DMS53 treated with DMSO at 0.1 percent for 48 hours (cell line): ENCODE measurements at regions not wholly inside any gene's neighbourhood (a gene's known extent, or its start where the extent isn't known, plus 50 kb on each side); places are given as distances from the start of the nearest gene placed in this dataset.
"Not testable (repeated sequence)": the region's sequence is repeated elsewhere in the genome, so short reads cannot be mapped to it uniquely, and the experiment has no call there.

Experiments used
- DNase-seq: peaks from one replicate; lab custom pipeline; 2025; ENCODE audit not compliant: unreplicated experiment; lab: John Stamatoyannopoulos, UW

- no peak for DNase-seq
Observed at GRCh38 chr2:36168115-36168514, 187.5 kb upstream of the CRIM1 start.

DNA sequence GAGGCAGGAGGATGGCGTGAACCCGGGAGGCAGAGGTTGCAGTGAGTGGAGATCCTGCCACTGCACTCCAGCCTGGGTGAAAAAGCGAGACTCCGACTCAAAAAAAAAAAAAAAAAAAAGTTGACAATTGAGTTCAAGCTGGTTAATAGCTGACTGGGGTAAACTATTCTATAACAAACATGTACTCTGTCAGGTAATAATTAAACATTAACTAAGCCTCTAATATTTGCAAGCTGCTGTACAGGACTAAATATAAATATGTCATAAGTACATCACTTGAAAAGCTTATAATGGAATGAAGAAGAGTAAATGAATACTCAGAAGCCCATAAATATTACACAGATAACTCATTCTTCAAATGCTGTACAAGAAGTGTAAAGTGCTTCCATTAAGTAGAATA is 190.4 kb upstream of the CRIM1 start:
- DNase-seq = peak; percentile 34

DNA sequence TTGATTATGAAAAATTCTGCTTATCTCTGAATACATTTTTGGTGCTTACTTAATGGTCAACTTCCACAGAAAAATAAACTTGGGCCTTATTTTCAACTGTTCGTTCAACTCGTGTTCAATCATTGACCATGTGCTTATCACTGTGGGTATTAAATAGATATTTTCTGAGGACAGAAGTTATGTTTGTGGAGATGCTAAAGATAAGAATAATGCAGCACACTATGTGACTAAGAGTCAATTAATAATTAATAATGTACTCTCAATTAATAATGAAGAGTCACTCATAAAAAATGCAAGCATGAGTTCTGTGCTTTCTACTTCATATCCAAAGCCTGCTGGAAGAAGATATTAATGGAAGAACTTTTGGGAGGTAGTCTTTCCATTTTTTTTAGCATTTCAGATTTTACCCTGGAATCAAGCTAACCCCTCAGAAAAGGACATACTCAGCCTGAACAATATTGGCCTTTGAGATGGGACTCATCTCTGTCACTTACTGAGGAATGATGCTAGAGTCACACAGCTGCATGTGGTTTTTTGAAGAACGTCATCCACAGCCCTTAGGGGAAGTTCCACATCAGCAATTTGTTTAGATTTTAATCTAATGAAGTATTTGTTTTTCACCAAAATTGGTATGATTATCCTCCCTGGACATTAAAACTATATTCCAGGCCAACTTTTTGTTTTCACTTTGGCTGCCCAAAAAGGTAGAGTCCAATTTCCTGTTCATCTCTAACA is 191.9 kb upstream of the CRIM1 start:
- no peak for DNase-seq

- DNase-seq = not testable (repeated sequence)
Observed at GRCh38 chr2:36157093-36157492, 198.5 kb upstream of the CRIM1 start.

GRCh38 chr2:36147670-36148390 is 207.7 kb upstream of the CRIM1 start:
- DNase-seq = no peak

- DNase-seq = no peak
Observed at GRCh38 chr2:36146765-36147164, 208.8 kb upstream of the CRIM1 start.

GRCh38 chr2:36140391-36140790 is 215.2 kb upstream of the CRIM1 start:
- no peak for DNase-seq

DNA sequence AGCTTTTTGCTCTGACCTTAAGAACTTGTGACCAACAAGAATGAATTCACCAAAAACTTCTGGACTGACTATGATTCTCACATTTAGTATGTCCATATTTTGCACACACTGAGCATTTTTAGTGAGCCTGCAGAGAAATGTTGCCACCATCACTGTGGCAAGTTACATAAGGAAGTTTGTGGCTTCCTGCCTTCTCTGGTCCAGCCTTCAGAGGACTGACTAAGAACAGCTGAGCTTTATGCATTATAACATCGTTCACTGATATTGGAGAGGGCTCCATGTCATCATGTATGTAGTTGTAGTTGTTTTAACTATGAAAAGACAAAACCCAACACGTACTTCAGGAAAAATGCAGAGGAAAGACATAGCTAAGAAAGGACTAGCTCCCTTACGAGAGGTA is 218.0 kb upstream of the CRIM1 start:
- DNase-seq = no peak

GRCh38 chr2:36134281-36134680 is 221.3 kb upstream of the CRIM1 start:
- DNase-seq = no peak

- DNase-seq = no peak
Observed at GRCh38 chr2:36128359-36128758, 227.2 kb upstream of the CRIM1 start.

DNA sequence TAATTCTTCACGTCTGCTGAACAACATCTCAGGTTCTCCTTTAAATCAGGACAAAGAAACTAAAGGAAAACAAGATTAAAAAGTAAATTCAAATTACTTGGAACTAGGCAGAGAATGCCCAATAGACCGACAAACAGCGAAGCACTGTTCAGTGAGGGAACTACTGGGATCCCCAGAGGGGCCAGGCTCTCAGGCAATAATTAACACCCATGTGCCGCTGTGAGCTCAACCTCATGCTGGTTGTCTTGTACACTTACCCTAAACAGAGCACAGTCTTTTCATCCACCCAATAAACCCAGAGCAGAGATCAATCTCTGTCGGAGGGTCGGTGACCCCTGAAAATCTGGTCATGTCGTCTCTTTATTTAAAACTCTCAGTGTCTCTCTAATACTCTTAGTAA is 229.9 kb upstream of the CRIM1 start:
- no peak for DNase-seq

GRCh38 chr2:36123995-36124394 is 231.6 kb upstream of the CRIM1 start:
- no peak for DNase-seq

- DNase-seq = no peak
Observed at GRCh38 chr2:36097022-36097421, 258.6 kb upstream of the CRIM1 start.

DNA sequence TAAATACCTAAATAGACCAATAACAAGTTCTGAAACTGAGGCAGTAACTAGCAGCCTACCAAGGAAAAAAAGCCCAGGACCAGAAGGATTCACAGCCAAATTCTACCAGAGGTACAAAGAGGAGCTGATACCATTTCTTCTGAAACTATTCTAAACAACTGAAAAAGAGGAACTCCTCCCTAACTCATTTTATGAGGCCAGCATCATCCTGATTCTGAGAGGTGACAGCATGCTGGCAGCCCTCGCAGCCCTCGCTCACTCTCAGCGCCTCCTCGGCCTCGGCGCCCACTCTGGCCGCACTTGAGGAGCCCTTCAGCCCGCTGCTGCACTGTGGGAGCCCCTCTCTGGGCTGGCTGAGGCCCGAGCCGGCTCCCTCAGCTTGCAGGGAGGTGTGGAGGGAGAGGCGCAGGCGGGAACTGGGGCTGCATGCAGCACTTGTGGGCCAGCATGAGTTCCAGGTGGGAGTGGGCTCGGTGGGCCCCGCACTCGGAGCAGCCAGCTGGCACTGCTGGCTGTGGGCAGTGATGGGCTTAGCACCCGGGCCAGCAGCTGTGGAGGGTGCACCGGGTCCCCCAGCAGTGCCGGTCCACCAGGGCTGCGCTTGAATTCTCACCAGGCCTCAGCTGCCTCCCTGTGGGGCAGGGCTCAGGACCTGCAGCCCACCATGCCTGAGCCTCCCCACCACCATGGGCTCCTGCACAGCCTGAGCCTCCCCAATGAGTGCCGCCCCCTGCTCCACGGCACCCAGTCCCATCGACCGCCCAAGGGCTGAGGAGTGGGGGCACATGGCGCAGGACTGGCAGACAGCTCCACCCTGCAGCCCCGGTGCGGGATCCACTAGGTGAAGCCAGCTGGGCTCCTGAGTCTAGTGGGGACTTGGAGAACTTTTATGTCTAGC is 263.5 kb upstream of the CRIM1 start:
- not testable (repeated sequence) for DNase-seq

DNA sequence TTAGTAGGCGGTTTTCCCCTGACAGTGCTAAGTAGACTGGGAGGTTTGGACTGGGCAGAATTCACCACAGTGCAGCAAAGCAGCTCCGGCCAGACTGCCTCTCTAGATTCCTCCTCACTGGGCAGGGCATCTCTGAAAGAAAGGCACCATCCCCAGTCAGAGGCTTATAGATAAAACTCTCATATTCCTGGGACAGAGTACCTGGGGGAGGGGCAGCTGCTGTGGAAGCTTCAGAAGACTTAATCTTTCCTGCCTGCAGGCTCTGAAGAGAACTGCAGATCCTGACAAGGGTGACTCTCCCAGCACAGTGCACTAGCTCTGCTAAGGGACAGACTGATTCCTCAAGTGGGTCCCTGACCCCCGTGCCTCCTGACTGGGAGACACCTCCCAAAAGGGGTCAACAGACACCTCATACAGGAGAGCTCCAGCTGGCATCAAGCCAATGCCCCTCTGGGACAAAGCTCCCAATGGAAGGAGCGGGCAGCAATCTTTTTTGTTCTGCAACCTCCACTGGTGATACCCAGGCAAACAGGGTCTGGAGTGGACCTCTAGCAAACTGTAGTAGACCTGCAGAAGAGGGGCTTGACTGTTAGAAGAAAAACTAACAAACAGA is 266.8 kb upstream of the CRIM1 start:
- DNase-seq = no peak

DNA sequence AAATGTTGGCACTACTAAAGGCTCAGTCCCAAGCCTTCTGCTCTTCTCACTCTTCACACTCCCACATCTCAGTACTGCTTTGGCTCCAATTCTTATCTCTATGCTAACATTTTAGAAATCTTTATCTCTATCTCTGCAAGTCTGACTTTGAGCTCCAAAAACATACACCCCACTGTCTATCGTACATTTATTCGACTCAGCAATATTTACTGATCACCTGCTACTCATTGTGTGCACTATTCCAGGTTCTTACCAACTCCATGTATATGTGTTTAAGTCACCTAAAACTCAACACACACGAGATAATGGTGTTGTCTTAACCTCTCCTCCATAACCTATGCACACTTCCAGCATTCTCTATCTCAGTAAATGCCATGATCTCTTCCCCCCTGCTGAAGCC is 268.2 kb upstream of the CRIM1 start:
- no peak for DNase-seq

- no peak for DNase-seq
Observed at GRCh38 chr2:36079793-36080192, 275.8 kb upstream of the CRIM1 start.

DNA sequence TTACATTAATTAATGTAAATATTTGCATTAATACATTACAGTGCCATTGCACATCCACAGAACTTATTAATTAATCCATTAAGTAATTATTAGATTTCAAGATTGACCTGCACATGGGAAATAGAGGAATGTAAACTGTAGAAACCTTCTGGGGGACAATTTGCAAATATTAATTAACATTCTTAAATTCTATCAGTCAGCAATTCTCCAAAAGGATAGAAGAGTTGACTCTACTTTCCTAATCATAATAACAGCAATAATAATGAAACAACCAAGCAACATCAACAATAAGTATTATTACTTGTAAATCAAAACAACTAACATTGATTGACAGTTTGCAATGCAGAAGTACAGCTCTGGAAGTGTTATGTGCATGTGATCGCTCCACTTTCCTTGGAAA is 281.6 kb upstream of the CRIM1 start:
- no peak for DNase-seq

GRCh38 chr2:36071698-36072097 is 283.9 kb upstream of the CRIM1 start:
- DNase-seq = no peak

DNA sequence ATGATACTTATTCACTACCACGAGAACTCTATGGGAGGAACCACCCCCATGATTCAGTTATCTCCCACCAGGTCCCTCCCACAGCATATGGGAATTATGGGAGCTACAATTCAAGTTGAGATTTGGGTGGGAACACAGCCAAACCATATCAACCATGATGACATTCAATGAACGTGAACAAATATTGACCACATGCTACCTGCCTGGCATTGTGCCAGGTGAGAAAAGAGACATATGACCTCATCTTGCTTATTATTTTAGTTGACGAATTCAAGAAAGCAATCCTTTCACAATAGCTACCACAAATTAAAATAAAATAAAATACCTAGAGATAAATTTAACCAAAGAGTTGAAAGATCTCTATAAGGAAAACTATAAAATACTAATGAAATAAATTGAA is 286.5 kb upstream of the CRIM1 start:
- DNase-seq = peak; percentile 8

GRCh38 chr2:36068086-36068485 is 287.5 kb upstream of the CRIM1 start:
- no peak for DNase-seq
